ENCODE measurements at regions not wholly inside any gene's neighbourhood (a gene's known extent, or its start where the extent isn't known, plus 50 kb on each side); places are given as distances from the start of the nearest gene placed in this dataset.

- in situ Hi-C loops (cut with MboI; ENCODE audit: low pct_unique_long_range_greater_than_20kb, low sequenced_read_pairs, unreplicated experiment), result no loop called here
- no peak for TF ChIP-seq CTCF (IDR thresholded peaks at IDR 0.05; ENCODE audit: extremely low read depth, insufficient read depth, missing control alignments)
- no peak for DNase-seq (ENCODE audit: low spot score)
Measured at GRCh38 chr5:103943230-103943629, 380.6 kb upstream of the NUDT12 start.

DNA sequence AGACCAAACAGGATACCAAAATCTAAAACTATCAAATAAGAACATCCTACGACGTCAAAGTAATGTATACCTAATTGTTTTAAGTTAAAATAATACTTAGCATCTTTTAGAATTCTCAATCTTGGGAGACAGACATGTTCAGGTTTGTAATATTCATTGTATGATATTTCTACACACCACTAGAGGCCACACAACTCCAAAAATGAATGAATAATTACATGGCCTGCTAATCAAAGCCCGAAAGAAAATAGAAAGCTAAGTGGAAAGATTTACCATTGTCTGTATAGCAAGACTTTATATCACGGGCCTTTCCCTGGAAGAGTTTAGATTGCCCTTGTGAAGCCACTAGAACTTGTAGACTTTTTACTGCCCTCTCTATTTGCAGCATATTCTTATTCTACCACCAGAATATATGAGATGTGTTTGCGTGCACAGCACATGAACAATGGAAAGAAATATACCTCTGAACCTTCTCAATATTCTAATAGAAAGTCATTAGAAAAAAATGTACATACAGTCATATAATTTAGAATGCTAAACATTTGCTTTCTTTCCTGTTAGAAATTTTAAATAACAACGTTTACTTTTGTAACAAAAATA, 380.1 kb upstream of the NUDT12 start:
- TF ChIP-seq CTCF (IDR thresholded peaks at IDR 0.05; ENCODE audit: extremely low read depth, insufficient read depth, missing control alignments), result no peak
- in situ Hi-C loops (cut with MboI; ENCODE audit: low pct_unique_long_range_greater_than_20kb, low sequenced_read_pairs, unreplicated experiment), result no loop called here
- no peak for DNase-seq (ENCODE audit: low spot score)

GRCh38 chr5:103941596-103941995, 379.0 kb upstream of the NUDT12 start:
- DNase-seq (ENCODE audit: low spot score), result no peak
- no peak for TF ChIP-seq CTCF (IDR thresholded peaks at IDR 0.05; ENCODE audit: extremely low read depth, insufficient read depth, missing control alignments)
- in situ Hi-C loops (cut with MboI; ENCODE audit: low pct_unique_long_range_greater_than_20kb, low sequenced_read_pairs, unreplicated experiment), result no loop called here

GRCh38 chr5:103938146-103938695, 375.6 kb upstream of the NUDT12 start:
- no peak for TF ChIP-seq CTCF (IDR thresholded peaks at IDR 0.05; ENCODE audit: extremely low read depth, insufficient read depth, missing control alignments)
- in situ Hi-C loops (cut with MboI; ENCODE audit: low pct_unique_long_range_greater_than_20kb, low sequenced_read_pairs, unreplicated experiment), result no loop called here
- DNase-seq (ENCODE audit: low spot score), result no peak

DNA sequence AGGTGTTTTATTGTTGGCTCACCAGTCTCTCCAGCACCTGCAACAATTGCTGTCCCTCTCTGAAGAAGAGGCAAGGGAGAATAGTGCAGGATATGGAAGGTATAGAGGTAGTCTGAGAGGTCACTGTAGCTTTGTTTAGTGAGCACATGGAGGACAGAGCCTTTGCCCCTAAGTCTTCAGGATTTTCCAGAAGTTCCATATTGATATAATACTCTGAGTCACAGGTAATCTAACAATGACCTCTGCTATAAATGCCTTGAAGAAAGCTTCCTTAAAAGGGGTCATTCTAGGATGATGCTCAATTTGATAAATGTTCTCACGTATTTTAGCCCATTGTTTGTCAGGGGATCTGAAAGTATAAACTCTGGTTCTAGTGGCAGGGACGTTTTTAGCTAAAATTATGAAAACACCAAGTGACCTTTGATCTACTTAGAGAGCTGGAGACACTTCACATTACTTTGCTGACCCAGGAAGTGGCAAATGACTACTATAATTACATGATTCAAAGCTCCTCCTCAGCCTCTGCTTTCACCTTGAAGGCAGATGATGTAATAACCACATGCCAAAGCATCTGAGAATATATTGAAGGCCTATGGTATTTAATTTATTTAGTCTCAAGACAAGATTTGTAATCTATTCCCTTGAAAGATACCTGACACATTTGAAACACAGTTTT, 366.9 kb upstream of the NUDT12 start:
- no peak for TF ChIP-seq CTCF (IDR thresholded peaks at IDR 0.05; ENCODE audit: extremely low read depth, insufficient read depth, missing control alignments)
- peak; percentile 19 for DNase-seq (ENCODE audit: low spot score)
- in situ Hi-C loops (cut with MboI; ENCODE audit: low pct_unique_long_range_greater_than_20kb, low sequenced_read_pairs, unreplicated experiment), result no loop called here

- no peak for TF ChIP-seq CTCF (IDR thresholded peaks at IDR 0.05; ENCODE audit: extremely low read depth, insufficient read depth, missing control alignments)
- DNase-seq (ENCODE audit: low spot score), result no peak
- in situ Hi-C loops (cut with MboI; ENCODE audit: low pct_unique_long_range_greater_than_20kb, low sequenced_read_pairs, unreplicated experiment), result no loop called here
Measured at GRCh38 chr5:103927739-103928138, 365.1 kb upstream of the NUDT12 start.
